Upper lobe of left lung (tissue), 6 donors: ENCODE measurements at regions not wholly inside any gene's neighbourhood (a gene's known extent, or its start where the extent isn't known, plus 50 kb on each side); places are given as distances from the start of the nearest gene placed in this dataset.
A peak's percentile ranks its signal among the peaks of the same experiment; 100 is the strongest.

ENCODE experiments used
- ATAC-seq, 2 donors: fragments of 200-7000 bp; cut with Tn5 transposase; one replicate each; pipeline ENCODE4 v1.9.1; 2022; ENCODE audit warnings: mild to moderate bottlenecking in 2 of 2, moderate library complexity in 2 of 2; ENCODE audit not compliant: low FRiP score in 2 of 2
- DNase-seq, 2 donors: peaks; one replicate each; pipeline ENCODE4 v3.0.0-alpha.2; 2019 to 2020
- H3K27ac ChIP-seq, 4 donors: fragments of 200-600 bp; sonication (generic); one replicate each; pipeline ENCODE4 v1.5.1; 2016 to 2019
- H3K27me3 ChIP-seq, 4 donors: fragments of 200-600 bp; sonication (generic); one replicate each; pipeline ENCODE4 v1.5.1; 2017 to 2019
- H3K36me3 ChIP-seq, 4 donors: fragments of 200-600 bp; sonication (generic); one replicate each; pipeline ENCODE4 v1.5.1; 2016 to 2019
- H3K4me1 ChIP-seq, 4 donors: fragments of 200-600 bp; sonication (generic); one replicate each; pipeline ENCODE4 v1.5.1; 2018 to 2019
- H3K4me3 ChIP-seq, 4 donors: fragments of 200-600 bp; sonication (generic); one replicate each; pipeline ENCODE4 v1.5.1; 2017 to 2019; ENCODE audit warnings: mild to moderate bottlenecking in 2 of 4, moderate library complexity in 1 of 4
- H3K9me3 ChIP-seq, 4 donors: fragments of 200-600 bp; sonication (generic); one replicate each; pipeline ENCODE4 v1.5.1; 2018 to 2019
- CTCF ChIP-seq, 6 experiments: fragments of 450-650 bp in 4 of 6; fragments of 200-600 bp in 2 of 6; sonication (generic) in 2 of 6; IDR thresholded peaks; one replicate each; pipeline ENCODE4 v1.5.1; 2016 to 2019; ENCODE audit warnings: antibody characterized with exemption in 6 of 6
- EP300 ChIP-seq, 4 donors: sonication (generic); formaldehyde crosslinking; IDR thresholded peaks; one replicate each; pipeline ENCODE4 v1.5.1; 2017; ENCODE audit warnings: antibody characterized with exemption in 4 of 4, control low read depth in 2 of 4
- POLR2A ChIP-seq, 4 donors: fragments of 450-650 bp; IDR thresholded peaks; one replicate each; pipeline ENCODE4 v1.5.1; 2016 to 2017; ENCODE audit warnings: antibody characterized with exemption in 4 of 4, mild to moderate bottlenecking in 2 of 4
- POLR2AphosphoS5 ChIP-seq, 2 donors: sonication (generic); formaldehyde crosslinking; IDR thresholded peaks; one replicate each; pipeline ENCODE4 v1.5.1; 2017; ENCODE audit warnings: antibody characterized with exemption in 2 of 2
- WGBS, 2 donors: methylation state at CpG; one replicate each; pipeline ENCODE4 v1.1.5; 2017 to 2018; 5-methylcytosine and 5-hydroxymethylcytosine counted together
- donor health status: DM: no; HTN: no; CAD: no; lungs with moderate emphysema.
- donor health status: DM: no; HTN: yes; CAD: no; lungs with severe emphysema.

GRCh38 chr5:163594951-163595350 lies 89.5 kb downstream of the MAT2B start:
- 52 to 54% methylated on average over 3 of the region's 3 CpGs for WGBS, 2 donors

GRCh38 chr5:163595932-163596607 lies 90.7 kb downstream of the MAT2B start:
- ATAC-seq = peak in 1 of 2 donors; percentile 63
- no peak overlapping the region for H3K27ac ChIP-seq

More at GRCh38 chr5:163594951-163595350, 89.5 kb downstream of the MAT2B start:
- ATAC-seq (no peak), DNase-seq (no peak)
- TF ChIP-seq EP300 (IDR thresholded peaks at IDR 0.05) (no peak), CTCF (IDR thresholded peaks at IDR 0.05) (no peak), POLR2A (IDR thresholded peaks at IDR 0.05) (no peak), POLR2AphosphoS5 (IDR thresholded peaks at IDR 0.05) (no peak)
- Histone ChIP-seq H3K27ac (no peak overlapping the region), H3K36me3 (no peaks in the 10 kb centered on the region), H3K27me3 (no peaks in the 10 kb centered on the region), H3K4me1 (no peaks in the 10 kb centered on the region), H3K9me3 (no peaks in the 10 kb centered on the region), H3K4me3 (no peak overlapping the region)

GRCh38 chr5:163596608-163597315 lies 91.3 kb downstream of the MAT2B start:
- DNase-seq (no peak), ATAC-seq (no peak)
- Histone ChIP-seq H3K27me3 (no peaks in the 10 kb centered on the region), H3K4me3 (no peak overlapping the region), H3K4me1 (no peaks in the 10 kb centered on the region), H3K36me3 (no peaks in the 10 kb centered on the region), H3K27ac (no peak overlapping the region), H3K9me3 (no peaks in the 10 kb centered on the region)
- 73 to 75% methylated on average over 5 of the region's 5 CpGs for WGBS, 2 donors
- no peak for TF ChIP-seq POLR2A (IDR thresholded peaks at IDR 0.05)
- no peak for TF ChIP-seq EP300 (IDR thresholded peaks at IDR 0.05)
- no peak for TF ChIP-seq CTCF (IDR thresholded peaks at IDR 0.05)
- no peak for TF ChIP-seq POLR2AphosphoS5 (IDR thresholded peaks at IDR 0.05)

More at GRCh38 chr5:163595932-163596607, 90.7 kb downstream of the MAT2B start:
- H3K36me3 ChIP-seq = no peaks in the 10 kb centered on the region
- no peak overlapping the region for H3K4me3 ChIP-seq
- 48 to 68% methylated on average over 6 of the region's 6 CpGs for WGBS, 2 donors
- DNase-seq = no peak
- TF ChIP-seq POLR2AphosphoS5 (IDR thresholded peaks at IDR 0.05) (no peak), POLR2A (IDR thresholded peaks at IDR 0.05) (no peak), EP300 (IDR thresholded peaks at IDR 0.05) (no peak), CTCF (IDR thresholded peaks at IDR 0.05) (no peak)
- H3K4me1 ChIP-seq = no peaks in the 10 kb centered on the region
- no peaks in the 10 kb centered on the region for H3K9me3 ChIP-seq
- H3K27me3 ChIP-seq = no peaks in the 10 kb centered on the region

GRCh38 chr5:163604013-163604412 lies 98.6 kb downstream of the MAT2B start:
- Histone ChIP-seq H3K9me3 (no peaks in the 10 kb centered on the region), H3K27ac (no peak overlapping the region), H3K4me1 (no peaks in the 10 kb centered on the region), H3K4me3 (no peak overlapping the region), H3K27me3 (no peaks in the 10 kb centered on the region), H3K36me3 (no peaks in the 10 kb centered on the region)
- 43 to 53% methylated on average over 4 of the region's 4 CpGs for WGBS, 2 donors
- ATAC-seq = no peak
- no peak for DNase-seq
- TF ChIP-seq POLR2A (IDR thresholded peaks at IDR 0.05) = no peak
- no peak for TF ChIP-seq EP300 (IDR thresholded peaks at IDR 0.05)

- TF ChIP-seq POLR2A (IDR thresholded peaks at IDR 0.05) = no peak
- no peak for TF ChIP-seq POLR2AphosphoS5 (IDR thresholded peaks at IDR 0.05)
- TF ChIP-seq CTCF (IDR thresholded peaks at IDR 0.05) = no peak
- TF ChIP-seq EP300 (IDR thresholded peaks at IDR 0.05) = no peak
- no peaks in the 10 kb centered on the region for H3K4me1 ChIP-seq
- ATAC-seq = no peak
- no peaks in the 10 kb centered on the region for H3K9me3 ChIP-seq
- no peak overlapping the region for H3K4me3 ChIP-seq
- 84 to 85% methylated on average over 4 of the region's 4 CpGs for WGBS, 2 donors
- no peaks in the 10 kb centered on the region for H3K27me3 ChIP-seq
- no peak overlapping the region for H3K27ac ChIP-seq
- no peak for DNase-seq
- no peaks in the 10 kb centered on the region for H3K36me3 ChIP-seq
These were observed 101.8 kb downstream of the MAT2B start for GRCh38 chr5:163607256-163607655.
